MCF 10A (cell line): ENCODE measurements at regions not wholly inside any gene's neighbourhood (a gene's known extent, or its start where the extent isn't known, plus 50 kb on each side); places are given as distances from the start of the nearest gene placed in this dataset.
"Not testable (repeated sequence)": the region's sequence is repeated elsewhere in the genome, so short reads cannot be mapped to it uniquely, and the experiment has no call there.

ENCODE experiments used
- BruUV-seq: library from RNA; stranded (reverse); fragments of 400-500 nt; replicated peaks from 2 replicates; lab custom pipeline; 2021; lab: Mats Ljungman, UMichigan
- CTCF ChIA-PET: fragments of 300-600 bp; sonication (Branson Sonifier 250); formaldehyde crosslinking; extraction: SDS; loops from one replicate; lab custom pipeline; 2021; ENCODE audit warnings: antibody characterized with exemption, inconsistent platforms; lab: Yijun Ruan, JAX
- POLR2A ChIA-PET: fragments of 300-600, 350-650 bp; sonication (Branson Sonifier 250); formaldehyde crosslinking; extraction: SDS; loops from one replicate; lab custom pipeline; 2020; ENCODE audit warnings: antibody characterized with exemption, inconsistent platforms; lab: Yijun Ruan, JAX
- DNase-seq: peaks from one replicate; pipeline ENCODE4 v3.0.0-alpha.2; 2018; ENCODE audit not compliant: unreplicated experiment
- H3K27ac Mint-ChIP-seq: one replicate; pipeline ENCODE4 v1.8.0; 2022; ENCODE audit warnings: mild to moderate bottlenecking, low read depth, mixed read lengths; ENCODE audit not compliant: unreplicated experiment
- H3K27me3 Mint-ChIP-seq: one replicate; pipeline ENCODE4 v1.8.0; 2022; ENCODE audit warnings: mixed read lengths; ENCODE audit not compliant: insufficient read depth, unreplicated experiment
- H3K36me3 Mint-ChIP-seq: one replicate; pipeline ENCODE4 v1.8.0; 2022; ENCODE audit warnings: mild to moderate bottlenecking, moderate library complexity, mixed read lengths; ENCODE audit not compliant: insufficient read depth, unreplicated experiment
- H3K4me1 Mint-ChIP-seq: one replicate; pipeline ENCODE4 v1.8.0; 2022; ENCODE audit warnings: mixed read lengths; ENCODE audit not compliant: insufficient read depth, unreplicated experiment
- H3K4me3 Mint-ChIP-seq: one replicate; pipeline ENCODE4 v1.8.0; 2022; ENCODE audit warnings: mild to moderate bottlenecking, moderate library complexity, mixed read lengths; ENCODE audit not compliant: unreplicated experiment
- H3K9me3 Mint-ChIP-seq: one replicate; pipeline ENCODE4 v1.8.0; 2022; ENCODE audit warnings: mixed read lengths; ENCODE audit not compliant: unreplicated experiment
- intact Hi-C: fragments of 100-400 bp; cut with micrococcal nuclease; formaldehyde crosslinking; loops from 2 replicates; pipeline ENCODE4 v1.14.1; 2022
- TF ChIP-seq, protein P1 (sequence below): fragments of 200-600 bp; IDR thresholded peaks from one replicate; pipeline ENCODE4 v1.8.0; 2022; ENCODE audit warnings: antibody characterized with exemption, mild to moderate bottlenecking; ENCODE audit not compliant: unreplicated experiment

DNA sequence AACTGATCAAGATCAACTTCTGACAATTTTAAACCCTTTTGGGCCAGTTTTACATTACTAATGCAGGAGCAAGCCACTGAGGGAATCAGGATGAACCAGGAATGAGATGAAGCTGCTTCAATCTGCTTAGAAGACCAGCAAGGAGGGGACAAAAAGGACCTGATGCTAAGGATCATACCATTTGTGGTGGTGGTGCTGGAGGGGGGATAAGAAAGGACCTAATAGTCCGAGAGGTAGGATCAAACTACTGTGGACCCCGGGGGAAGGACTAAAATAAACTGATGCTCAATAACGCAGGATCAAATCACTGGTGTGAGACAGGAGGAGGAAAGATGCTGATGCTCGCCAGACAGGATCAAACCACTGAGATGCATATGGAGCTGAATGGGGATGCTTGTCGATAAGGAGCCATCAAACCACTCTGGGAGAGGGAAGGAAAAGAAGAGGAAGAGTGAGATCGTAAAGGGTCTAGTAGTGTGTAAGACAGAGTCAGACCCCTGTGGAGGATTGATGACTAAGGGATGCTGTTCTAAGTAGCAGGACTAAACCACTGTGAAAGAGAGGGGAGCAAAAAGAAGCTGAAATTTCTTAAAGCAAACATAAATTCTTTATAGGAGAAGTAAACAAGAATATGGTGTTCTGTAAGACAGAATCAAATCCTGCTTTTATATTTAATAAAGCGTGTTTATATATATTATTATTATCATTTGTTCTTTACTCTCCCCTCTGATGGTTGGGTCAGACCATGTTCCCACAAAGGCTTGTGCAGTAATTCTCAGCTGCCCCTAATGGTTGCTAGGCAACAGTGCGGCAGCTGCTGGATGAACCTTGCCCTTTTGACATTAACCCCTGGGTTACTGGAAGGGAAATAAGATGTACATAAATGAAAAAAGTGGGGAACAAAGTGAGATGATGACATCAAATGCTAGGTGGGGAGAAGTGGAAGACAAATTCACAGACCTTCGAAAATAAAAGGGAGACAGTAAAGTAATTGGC is 432.5 kb upstream of the FGF16 start:
- H3K36me3 Mint-ChIP-seq: no peaks in the 10 kb centered on the region
- peaks cover 15% of the 10 kb centered on the region for H3K9me3 Mint-ChIP-seq
- H3K27me3 Mint-ChIP-seq: no peaks in the 10 kb centered on the region
- TF ChIP-seq, protein P1, sequence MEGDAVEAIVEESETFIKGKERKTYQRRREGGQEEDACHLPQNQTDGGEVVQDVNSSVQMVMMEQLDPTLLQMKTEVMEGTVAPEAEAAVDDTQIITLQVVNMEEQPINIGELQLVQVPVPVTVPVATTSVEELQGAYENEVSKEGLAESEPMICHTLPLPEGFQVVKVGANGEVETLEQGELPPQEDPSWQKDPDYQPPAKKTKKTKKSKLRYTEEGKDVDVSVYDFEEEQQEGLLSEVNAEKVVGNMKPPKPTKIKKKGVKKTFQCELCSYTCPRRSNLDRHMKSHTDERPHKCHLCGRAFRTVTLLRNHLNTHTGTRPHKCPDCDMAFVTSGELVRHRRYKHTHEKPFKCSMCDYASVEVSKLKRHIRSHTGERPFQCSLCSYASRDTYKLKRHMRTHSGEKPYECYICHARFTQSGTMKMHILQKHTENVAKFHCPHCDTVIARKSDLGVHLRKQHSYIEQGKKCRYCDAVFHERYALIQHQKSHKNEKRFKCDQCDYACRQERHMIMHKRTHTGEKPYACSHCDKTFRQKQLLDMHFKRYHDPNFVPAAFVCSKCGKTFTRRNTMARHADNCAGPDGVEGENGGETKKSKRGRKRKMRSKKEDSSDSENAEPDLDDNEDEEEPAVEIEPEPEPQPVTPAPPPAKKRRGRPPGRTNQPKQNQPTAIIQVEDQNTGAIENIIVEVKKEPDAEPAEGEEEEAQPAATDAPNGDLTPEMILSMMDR: no peak
- no peaks in the 10 kb centered on the region for H3K4me1 Mint-ChIP-seq
- ChIA-PET CTCF (no interaction called here), POLR2A (no interaction called here)
- BruUV-seq: no TSS peak
- no peak overlapping the region for H3K4me3 Mint-ChIP-seq
- DNase-seq: no peak
- intact Hi-C loops: no loop called here
- no peak overlapping the region for H3K27ac Mint-ChIP-seq

DNA sequence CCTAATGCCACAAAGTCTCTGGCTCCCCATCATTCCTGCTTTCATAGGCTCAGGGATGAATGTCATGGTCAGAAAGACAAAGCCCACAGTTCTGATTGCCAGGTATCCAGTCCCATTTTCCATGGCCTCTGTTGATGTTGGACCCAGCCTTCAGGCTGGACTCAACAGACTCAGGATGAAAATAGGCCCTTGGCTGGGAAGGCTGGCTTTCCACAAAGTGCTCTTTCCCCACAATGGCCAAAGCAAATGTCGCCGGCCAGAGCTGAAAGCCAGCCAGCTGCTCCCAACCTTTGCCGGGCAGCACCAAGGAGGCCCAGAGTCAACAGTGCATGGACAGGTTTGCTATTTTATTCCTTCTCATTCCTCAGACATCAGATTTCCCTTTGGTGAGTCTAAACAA is 430.1 kb upstream of the FGF16 start:
- ChIA-PET POLR2A (no interaction called here), CTCF (no interaction called here)
- DNase-seq: no peak
- Mint-ChIP-seq H3K27me3 (no peaks in the 10 kb centered on the region), H3K27ac (no peak overlapping the region), H3K4me3 (no peak overlapping the region), H3K36me3 (no peaks in the 10 kb centered on the region), H3K9me3 (peaks cover 23% of the 10 kb centered on the region), H3K4me1 (no peaks in the 10 kb centered on the region)
- TF ChIP-seq, protein P1: no peak
- BruUV-seq: no TSS peak
- intact Hi-C loops: no loop called here

DNA sequence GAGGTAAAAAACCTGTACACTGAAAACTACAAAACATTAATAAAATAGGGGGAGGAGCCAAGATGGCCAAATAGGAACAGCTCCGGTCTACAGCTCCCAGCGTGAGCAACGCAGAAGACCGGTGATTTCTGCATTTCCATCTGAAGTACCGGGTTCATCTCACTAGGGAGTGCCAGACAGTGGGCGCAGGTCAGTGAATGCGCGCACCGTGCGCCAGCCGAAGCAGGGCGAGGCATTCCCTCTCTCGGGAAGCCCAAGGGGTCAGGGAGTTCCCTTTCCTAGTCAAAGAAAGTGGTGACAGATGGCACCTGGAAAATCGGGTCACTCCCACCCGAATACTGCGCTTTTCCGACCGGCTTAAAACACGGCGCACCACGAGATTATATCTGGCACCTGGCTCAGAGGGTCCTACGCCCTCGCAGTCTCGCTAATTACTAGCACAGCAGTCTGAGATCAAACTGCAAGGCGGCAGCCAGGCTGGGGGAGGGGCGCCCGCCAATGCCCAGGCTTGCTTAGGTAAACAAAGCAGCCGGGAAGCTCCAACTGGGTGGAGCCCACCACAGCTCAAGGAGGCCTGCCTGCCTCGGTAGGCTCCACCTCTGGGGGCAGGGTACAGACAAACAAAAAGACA is 400.9 kb upstream of the FGF16 start:
- H3K36me3 Mint-ChIP-seq, H3K4me3 Mint-ChIP-seq, DNase-seq, H3K4me1 Mint-ChIP-seq, BruUV-seq, CTCF ChIA-PET, H3K27me3 Mint-ChIP-seq, intact Hi-C loops, H3K27ac Mint-ChIP-seq, POLR2A ChIA-PET: not testable (repeated sequence)
- peaks cover 27% of the 10 kb centered on the region for H3K9me3 Mint-ChIP-seq

DNA sequence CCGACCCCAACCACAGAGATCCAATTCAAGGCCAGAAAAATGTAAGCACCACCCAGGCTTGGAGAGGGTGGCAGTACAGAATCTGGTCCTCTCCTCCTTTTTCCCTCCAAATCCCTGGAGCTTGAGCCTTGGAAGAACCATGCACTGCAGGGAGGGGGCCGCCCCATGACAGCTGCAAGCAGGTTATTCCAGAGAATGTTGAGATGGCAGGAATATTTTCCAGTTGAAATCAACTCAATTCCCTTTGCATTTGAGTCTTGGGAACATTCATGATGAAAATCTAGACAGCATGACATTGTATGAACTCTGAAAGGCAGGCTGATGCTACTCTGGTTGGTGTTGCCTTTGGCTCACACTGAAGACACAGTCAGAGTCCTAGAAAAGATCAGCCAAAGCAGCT is 386.6 kb upstream of the FGF16 start:
- BruUV-seq: no TSS peak
- intact Hi-C loops: no loop called here
- POLR2A ChIA-PET: no interaction called here
- CTCF ChIA-PET: no interaction called here
- TF ChIP-seq, protein P1: no peak
- Mint-ChIP-seq H3K36me3 (no peaks in the 10 kb centered on the region), H3K4me1 (no peaks in the 10 kb centered on the region), H3K27me3 (no peaks in the 10 kb centered on the region), H3K9me3 (peaks cover 51% of the 10 kb centered on the region), H3K4me3 (no peak overlapping the region), H3K27ac (no peak overlapping the region)
- DNase-seq: no peak
